Right cardiac atrium (tissue), 5 donors: ENCODE measurements at regions not wholly inside any gene's neighbourhood (a gene's known extent, or its start where the extent isn't known, plus 50 kb on each side); places are given as distances from the start of the nearest gene placed in this dataset.
A peak's percentile ranks its signal among the peaks of the same experiment; 100 is the strongest.

Source experiments
- ATAC-seq, 2 donors: fragments of 200-7000 bp; cut with Tn5 transposase; one replicate each; pipeline versions ENCODE4 v1.8.0 to v1.9.1; 2020; ENCODE audit warnings: moderate library complexity in 2 of 2, mild to moderate bottlenecking in 1 of 2
- DNase-seq, 3 donors: peaks; one replicate each; pipeline ENCODE4 v3.0.0-alpha.2; 2020
- H3K27ac ChIP-seq: one replicate; pipeline ENCODE4 v1.5.1; 2013; ENCODE audit warnings: mild to moderate bottlenecking, low read length, control low read depth, moderate library complexity
- H3K27me3 ChIP-seq: one replicate; pipeline ENCODE4 v1.6.1; 2013; ENCODE audit not compliant: control insufficient read depth, insufficient read depth
- H3K4me1 ChIP-seq: one replicate; pipeline ENCODE4 v1.6.1; 2013; ENCODE audit warnings: low read length; ENCODE audit not compliant: control insufficient read depth, insufficient read depth
- H3K4me3 ChIP-seq: one replicate; pipeline ENCODE4 v1.5.1; 2013; ENCODE audit warnings: low read length, control low read depth
- H3K9me3 ChIP-seq: one replicate; pipeline ENCODE4 v1.6.1; 2013; ENCODE audit warnings: low read length; ENCODE audit not compliant: control insufficient read depth
- WGBS: extraction: QIAGEN DNeasy Blood & Tissue Kit; methylation state at CpG from one replicate; pipeline ENCODE4 v1.1.7; 2013; 5-methylcytosine and 5-hydroxymethylcytosine counted together
- intact Hi-C, 4 donors: fragments of 100-400 bp; cut with DNase I; formaldehyde crosslinking; loops; one replicate each; pipeline versions ENCODE4 v1.11.0 to v1.14.0; 2022 to 2023
- donor health status: healthy with polysubstance abuse.
- donor health status: DM: no; HTN: yes; CAD: no.
- donor health status: DM: no; HTN: no; CAD: no.
- donor health status: DM: no; HTN: yes; CAD: no; lungs with severe emphysema.
- donor health status: DM: yes; HTN: yes; CAD: no.

GRCh38 chr16:54437401-54437800 lies 150.8 kb upstream of the IRX3 start:
- H3K27ac ChIP-seq: no peak overlapping the region
- H3K4me1 ChIP-seq: no peaks in the 10 kb centered on the region
- no peaks in the 10 kb centered on the region for H3K27me3 ChIP-seq
- no peaks in the 10 kb centered on the region for H3K9me3 ChIP-seq
- WGBS: 72% methylated on average over 11 of the region's 11 CpGs
- ATAC-seq: no peak
- DNase-seq: no peak
- intact Hi-C loops: no loop called here
- H3K4me3 ChIP-seq: no peak overlapping the region

- WGBS: 68% methylated on average over 7 of the region's 7 CpGs
- H3K27ac ChIP-seq: no peak overlapping the region
- DNase-seq: no peak
- no peak for ATAC-seq
- no peak overlapping the region for H3K4me3 ChIP-seq
- H3K4me1 ChIP-seq: no peaks in the 10 kb centered on the region
- H3K27me3 ChIP-seq: no peaks in the 10 kb centered on the region
- intact Hi-C loops: no loop called here
- no peaks in the 10 kb centered on the region for H3K9me3 ChIP-seq
Observed at GRCh38 chr16:54436346-54436745, 149.8 kb upstream of the IRX3 start.

GRCh38 chr16:54434859-54435258 lies 148.3 kb upstream of the IRX3 start:
- no peak overlapping the region for H3K27ac ChIP-seq
- no peak overlapping the region for H3K4me3 ChIP-seq
- 94% methylated on average over 1 of the region's 1 CpG for WGBS
- ATAC-seq: no peak
- H3K27me3 ChIP-seq: no peaks in the 10 kb centered on the region
- H3K4me1 ChIP-seq: no peaks in the 10 kb centered on the region
- intact Hi-C loops: no loop called here
- DNase-seq: no peak
- H3K9me3 ChIP-seq: peaks cover 4% of the 10 kb centered on the region

- H3K4me3 ChIP-seq: no peak overlapping the region
- DNase-seq: no peak
- no peaks in the 10 kb centered on the region for H3K27me3 ChIP-seq
- peaks cover 9% of the 10 kb centered on the region for H3K9me3 ChIP-seq
- no peak for ATAC-seq
- no peaks in the 10 kb centered on the region for H3K4me1 ChIP-seq
- H3K27ac ChIP-seq: no peak overlapping the region
- 89% methylated on average over 6 of the region's 6 CpGs for WGBS
- intact Hi-C loops: no loop called here
Observed at GRCh38 chr16:54432897-54433229, 146.3 kb upstream of the IRX3 start.

- Histone ChIP-seq H3K27me3 (no peaks in the 10 kb centered on the region), H3K4me3 (no peak overlapping the region), H3K9me3 (peaks cover 9% of the 10 kb centered on the region), H3K4me1 (no peaks in the 10 kb centered on the region), H3K27ac (no peak overlapping the region)
- 68% methylated on average over 23 of the region's 23 CpGs for WGBS
- intact Hi-C loops: no loop called here
- DNase-seq: no peak
- peak in 1 of 2 donors; percentile 64 for ATAC-seq
Observed at GRCh38 chr16:54431997-54432896, 145.7 kb upstream of the IRX3 start.

- WGBS: 51% methylated on average over 13 of the region's 13 CpGs
- ATAC-seq (peak in 1 of 2 donors; percentile 15), DNase-seq (no peak)
- Histone ChIP-seq H3K27ac (no peak overlapping the region), H3K9me3 (peaks cover 9% of the 10 kb centered on the region), H3K27me3 (no peaks in the 10 kb centered on the region), H3K4me1 (no peaks in the 10 kb centered on the region), H3K4me3 (no peak overlapping the region)
- intact Hi-C loops: no loop called here
Observed at GRCh38 chr16:54431041-54431996, 144.7 kb upstream of the IRX3 start.

- H3K27me3 ChIP-seq: no peaks in the 10 kb centered on the region
Observed at GRCh38 chr16:54430491-54431030, 144.0 kb upstream of the IRX3 start.

GRCh38 chr16:54429029-54429428 lies 142.4 kb upstream of the IRX3 start:
- Histone ChIP-seq H3K27ac (no peak overlapping the region), H3K4me3 (no peak overlapping the region), H3K4me1 (no peaks in the 10 kb centered on the region), H3K27me3 (no peaks in the 10 kb centered on the region), H3K9me3 (peaks cover 9% of the 10 kb centered on the region)
- intact Hi-C loops: no loop called here
- ATAC-seq (no peak), DNase-seq (no peak)
- 92% methylated on average over 4 of the region's 4 CpGs for WGBS

More at GRCh38 chr16:54430491-54431030, 144.0 kb upstream of the IRX3 start:
- peaks cover 9% of the 10 kb centered on the region for H3K9me3 ChIP-seq
- WGBS: 27% methylated on average over 15 of the region's 15 CpGs
- DNase-seq (no peak), ATAC-seq (no peak)
- H3K27ac ChIP-seq: no peak overlapping the region
- no peak overlapping the region for H3K4me3 ChIP-seq
- intact Hi-C loops: no loop called here
- H3K4me1 ChIP-seq: no peaks in the 10 kb centered on the region

- DNase-seq (no peak), ATAC-seq (no peak)
- 68% methylated on average over 4 of the region's 4 CpGs for whole genome bisulfite sequencing
- peaks cover 7% of the 10 kb centered on the region for H3K4me1 ChIP-seq
- no peak overlapping the region for H3K27ac ChIP-seq
- H3K27me3 ChIP-seq: no peaks in the 10 kb centered on the region
- intact Hi-C loops: no loop called here
- H3K4me3 ChIP-seq: no peak overlapping the region
- H3K9me3 ChIP-seq: peaks cover 9% of the 10 kb centered on the region
Observed at GRCh38 chr16:54426553-54426849, 139.9 kb upstream of the IRX3 start.

GRCh38 chr16:54425681-54426552 lies 139.3 kb upstream of the IRX3 start:
- H3K27ac ChIP-seq: no peak overlapping the region
- H3K4me1 ChIP-seq: peaks cover 7% of the 10 kb centered on the region
- 82% methylated on average over 12 of the region's 12 CpGs for WGBS
- DNase-seq: no peak
- H3K9me3 ChIP-seq: peaks cover 9% of the 10 kb centered on the region
- H3K27me3 ChIP-seq: no peaks in the 10 kb centered on the region
- intact Hi-C loops: no loop called here
- H3K4me3 ChIP-seq: no peak overlapping the region
- no peak for ATAC-seq
